Duodenal mucosa (tissue), 2 donors: ENCODE measurements at regions not wholly inside any gene's neighbourhood (a gene's known extent, or its start where the extent isn't known, plus 50 kb on each side); places are given as distances from the start of the nearest gene placed in this dataset.
"Not testable (repeated sequence)": the region's sequence is repeated elsewhere in the genome, so short reads cannot be mapped to it uniquely, and the experiment has no call there.

ENCODE experiments used
- H3K27ac ChIP-seq: one replicate; pipeline ENCODE4 v1.7.0; 2013; ENCODE audit warnings: low read depth, low read length
- H3K27me3 ChIP-seq, 2 donors: one replicate each; pipeline ENCODE4 v1.7.0; 2013; ENCODE audit warnings: low read length in 2 of 2, control low read depth in 1 of 2; ENCODE audit not compliant: insufficient read depth in 2 of 2, control insufficient read depth in 1 of 2
- H3K36me3 ChIP-seq, 2 donors: one replicate each; pipeline ENCODE4 v1.7.0; 2013; ENCODE audit warnings: low read length in 2 of 2, control low read depth in 1 of 2; ENCODE audit not compliant: insufficient read depth in 2 of 2, control insufficient read depth in 1 of 2
- H3K4me1 ChIP-seq, 2 donors: one replicate each; pipeline ENCODE4 v1.7.0; 2013; ENCODE audit warnings: low read length in 2 of 2, control low read depth in 1 of 2; ENCODE audit not compliant: insufficient read depth in 2 of 2, control insufficient read depth in 1 of 2
- H3K4me3 ChIP-seq, 2 donors: one replicate each; pipeline ENCODE4 v1.7.0; 2013; ENCODE audit warnings: low read length in 2 of 2, low read depth in 1 of 2
- H3K9ac ChIP-seq, 2 donors: one replicate each; pipeline ENCODE4 v1.7.0; 2013; ENCODE audit warnings: low read length in 2 of 2, low read depth in 1 of 2
- H3K9me3 ChIP-seq, 2 donors: one replicate each; pipeline ENCODE4 v1.7.0; 2013; ENCODE audit warnings: low read length in 2 of 2, control low read depth in 1 of 2; ENCODE audit not compliant: control insufficient read depth in 1 of 2

DNA sequence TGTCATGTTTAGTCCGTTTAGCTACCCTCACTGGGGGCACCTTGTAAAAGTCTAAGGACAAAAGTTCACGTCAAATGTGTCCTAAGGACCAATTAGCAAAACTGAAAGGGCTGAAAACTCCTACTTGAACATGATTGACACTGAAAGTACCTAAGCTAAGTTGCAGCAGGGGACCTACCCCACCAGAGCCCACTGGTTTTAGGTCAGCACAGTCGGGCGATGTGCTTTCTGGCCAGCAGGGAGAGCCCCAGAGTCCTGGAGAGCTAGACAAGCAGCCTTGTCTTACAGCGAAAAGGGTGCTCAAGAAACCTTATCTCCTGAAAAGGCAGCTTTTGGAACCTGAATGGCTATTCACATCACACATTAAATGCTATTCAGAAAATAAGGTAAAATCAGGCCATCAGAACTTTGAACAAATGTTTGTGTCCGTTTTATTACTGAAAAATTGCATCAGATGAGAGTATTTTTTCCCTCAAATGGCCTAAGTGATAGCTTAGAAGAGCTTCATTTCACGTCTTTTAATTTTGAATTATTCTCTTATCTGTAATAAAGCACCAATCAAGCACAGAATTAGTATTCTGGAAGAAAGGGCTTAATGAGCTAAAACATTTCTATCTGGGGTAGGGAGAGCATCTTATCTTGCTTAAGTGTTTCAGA is 52.2 kb upstream of the MKI67 start:
- H3K27ac ChIP-seq = no peak overlapping the region
- no peaks in the 10 kb centered on the region for H3K4me1 ChIP-seq
- no peak overlapping the region for H3K9ac ChIP-seq
- H3K9me3 ChIP-seq = peaks cover 4 to 10% of the 10 kb centered on the region in 2 donors
- H3K27me3 ChIP-seq = no peaks in the 10 kb centered on the region
- H3K4me3 ChIP-seq = no peak overlapping the region
- no peaks in the 10 kb centered on the region for H3K36me3 ChIP-seq

DNA sequence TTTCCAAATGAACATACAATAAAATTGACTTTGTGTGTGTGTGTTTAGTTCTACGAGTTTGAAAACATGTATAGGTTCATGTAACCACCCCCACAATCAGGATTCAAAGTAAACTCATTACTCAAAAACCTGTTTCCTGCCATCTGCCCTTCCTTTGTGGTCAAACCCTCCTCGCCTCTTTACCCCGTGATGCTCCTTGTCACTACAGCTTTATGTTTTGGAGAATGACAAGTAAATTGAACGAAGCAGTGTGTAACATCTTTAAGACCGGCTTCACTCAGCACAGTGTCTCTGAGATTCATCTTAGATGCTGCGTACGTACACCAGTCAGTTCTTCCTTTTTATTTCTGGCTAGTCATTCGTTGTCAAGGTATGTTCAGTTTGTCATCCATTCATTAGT is 54.6 kb upstream of the MKI67 start:
- H3K36me3 ChIP-seq = no peaks in the 10 kb centered on the region
- H3K4me1 ChIP-seq = no peaks in the 10 kb centered on the region
- H3K27me3 ChIP-seq = no peaks in the 10 kb centered on the region
- no peak overlapping the region for H3K9ac ChIP-seq
- no peak overlapping the region for H3K4me3 ChIP-seq
- no peaks in the 10 kb centered on the region for H3K9me3 ChIP-seq
- no peak overlapping the region for H3K27ac ChIP-seq

DNA sequence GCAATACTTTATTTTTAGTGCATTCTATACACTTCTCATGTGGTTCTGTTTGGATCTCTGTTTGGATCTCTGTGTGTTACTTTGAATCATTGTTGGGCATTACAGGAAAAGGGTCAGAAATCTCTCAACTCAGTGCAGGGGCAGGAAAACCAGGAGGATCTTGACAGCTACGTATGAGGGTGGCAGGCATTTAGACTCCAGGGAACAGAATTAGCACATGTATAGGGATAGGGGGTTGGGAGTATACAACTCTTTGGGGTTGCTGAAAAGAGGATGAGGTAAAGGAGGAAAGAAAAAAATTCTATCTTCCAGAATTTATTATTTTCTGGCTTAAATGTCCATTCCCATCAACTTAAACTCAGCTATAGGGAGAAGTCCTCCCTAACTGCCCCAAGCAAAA is 59.4 kb upstream of the MKI67 start:
- no peaks in the 10 kb centered on the region for H3K36me3 ChIP-seq
- no peak overlapping the region for H3K9ac ChIP-seq
- H3K9me3 ChIP-seq = no peaks in the 10 kb centered on the region
- H3K4me3 ChIP-seq = no peak overlapping the region
- no peak overlapping the region for H3K27ac ChIP-seq
- peaks cover 0 to 4% of the 10 kb centered on the region in 2 donors for H3K27me3 ChIP-seq
- no peaks in the 10 kb centered on the region for H3K4me1 ChIP-seq

DNA sequence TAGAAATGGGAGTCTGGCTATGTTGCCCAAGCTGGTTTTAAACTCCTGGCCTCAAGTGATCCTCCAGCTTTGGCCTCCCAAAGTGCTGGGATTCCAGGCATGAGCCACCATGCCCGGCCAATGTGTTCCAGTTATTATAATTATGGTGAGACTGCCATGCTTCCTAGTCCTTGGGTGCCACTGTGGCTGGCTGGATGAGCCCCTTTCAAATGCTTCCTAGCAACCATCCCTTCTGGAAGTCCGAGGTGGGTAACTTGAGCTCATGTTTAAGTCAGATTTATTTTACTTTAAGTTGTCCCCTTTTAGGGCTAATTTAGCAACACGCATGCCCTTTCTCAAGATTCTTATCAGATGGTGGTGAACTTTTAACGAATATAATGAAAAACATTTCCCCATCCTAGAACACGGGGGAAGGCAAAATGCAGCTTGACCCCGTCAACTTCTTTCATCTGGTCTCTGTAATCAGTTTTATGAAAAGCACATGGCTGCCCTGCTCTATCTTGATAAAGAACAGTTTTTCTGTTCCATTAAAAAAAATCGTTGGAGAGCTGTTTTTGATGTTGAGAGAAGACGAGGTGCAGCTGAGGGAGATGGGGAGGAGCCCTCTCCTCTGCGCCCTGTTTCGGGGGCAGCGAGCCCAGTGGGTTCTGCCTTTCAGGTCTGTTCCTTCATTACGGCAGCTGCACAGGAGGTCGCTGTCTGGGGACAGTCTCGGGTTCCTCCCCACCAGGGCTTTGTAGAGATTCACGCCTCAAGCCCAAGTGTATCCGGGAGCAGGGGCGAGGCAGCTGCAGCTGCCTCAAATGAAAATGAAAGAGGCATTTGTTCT is 61.0 kb upstream of the MKI67 start:
- Histone ChIP-seq H3K4me1 (no peaks in the 10 kb centered on the region), H3K4me3 (peak overlapping the region in 1 of 2 donors; percentile 35), H3K27me3 (peaks cover 0 to 4% of the 10 kb centered on the region in 2 donors), H3K9ac (no peak overlapping the region), H3K27ac (no peak overlapping the region), H3K9me3 (no peaks in the 10 kb centered on the region), H3K36me3 (no peaks in the 10 kb centered on the region)

DNA sequence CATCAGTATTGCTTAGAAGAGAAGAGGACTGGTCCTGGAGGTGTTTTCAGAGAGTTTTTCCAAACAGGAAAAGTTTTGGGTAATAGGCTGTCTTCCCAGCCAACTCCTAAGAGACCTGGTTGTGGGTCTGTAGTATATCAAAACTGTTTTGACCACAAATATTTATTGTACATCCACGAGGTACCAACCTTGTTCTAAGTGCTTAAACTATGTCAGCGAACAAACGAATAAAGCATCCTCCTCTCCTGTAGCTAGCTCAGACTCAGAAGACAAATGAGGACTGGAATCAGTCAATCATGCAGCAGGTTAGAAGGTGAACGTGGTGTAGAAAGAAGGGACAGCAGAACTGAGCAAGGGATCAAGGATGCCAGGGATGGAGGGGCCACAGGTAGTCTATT is 61.6 kb upstream of the MKI67 start:
- Histone ChIP-seq H3K27ac (no peak overlapping the region), H3K4me3 (no peak overlapping the region), H3K9me3 (no peaks in the 10 kb centered on the region), H3K9ac (no peak overlapping the region), H3K27me3 (peaks cover 0 to 4% of the 10 kb centered on the region in 2 donors), H3K36me3 (no peaks in the 10 kb centered on the region), H3K4me1 (no peaks in the 10 kb centered on the region)

DNA sequence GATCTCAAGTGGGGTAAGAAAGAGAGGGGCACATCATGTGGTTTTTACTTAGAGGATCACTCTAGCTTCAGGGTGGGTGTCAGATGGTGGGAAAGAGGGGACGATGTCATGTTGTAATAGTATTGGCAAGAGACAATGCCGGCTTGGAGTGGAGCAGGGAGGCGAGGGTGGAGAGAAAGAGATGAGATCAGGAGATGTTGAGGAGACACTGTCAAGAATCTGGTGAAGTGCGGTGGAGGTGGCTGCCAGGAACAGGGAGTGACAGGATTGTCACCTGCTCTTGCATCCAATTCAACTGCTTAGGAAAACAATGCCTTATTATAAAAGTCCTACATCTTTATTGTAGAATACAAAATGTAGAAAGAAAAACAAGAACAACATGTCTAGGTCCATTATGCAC is 63.0 kb upstream of the MKI67 start:
- Histone ChIP-seq H3K9me3 (no peaks in the 10 kb centered on the region), H3K27me3 (peaks cover 0 to 4% of the 10 kb centered on the region in 2 donors), H3K4me1 (no peaks in the 10 kb centered on the region), H3K9ac (no peak overlapping the region), H3K4me3 (no peak overlapping the region), H3K27ac (no peak overlapping the region), H3K36me3 (no peaks in the 10 kb centered on the region)

DNA sequence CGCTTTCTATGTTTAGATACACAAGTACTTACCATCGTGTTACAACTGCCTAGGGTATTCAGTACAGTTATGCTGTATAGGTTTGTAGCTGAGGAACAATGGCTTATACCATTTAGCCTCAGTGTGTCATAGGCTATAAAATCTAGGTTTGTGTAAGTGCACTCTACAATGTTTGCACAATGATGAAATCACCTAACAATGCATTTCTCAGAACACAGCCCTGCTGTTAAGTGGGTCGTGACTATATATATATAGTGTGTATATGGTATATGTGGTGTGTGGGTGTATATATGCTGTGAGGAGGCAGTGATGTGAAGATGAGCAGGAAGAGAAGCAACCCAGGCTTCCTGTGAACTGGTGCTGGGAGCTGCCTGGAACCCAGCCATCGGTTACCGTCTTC is 65.6 kb upstream of the MKI67 start:
- Histone ChIP-seq H3K27ac (no peak overlapping the region), H3K4me1 (no peaks in the 10 kb centered on the region), H3K4me3 (no peak overlapping the region), H3K27me3 (peaks cover 0 to 4% of the 10 kb centered on the region in 2 donors), H3K36me3 (no peaks in the 10 kb centered on the region), H3K9me3 (no peaks in the 10 kb centered on the region), H3K9ac (no peak overlapping the region)

DNA sequence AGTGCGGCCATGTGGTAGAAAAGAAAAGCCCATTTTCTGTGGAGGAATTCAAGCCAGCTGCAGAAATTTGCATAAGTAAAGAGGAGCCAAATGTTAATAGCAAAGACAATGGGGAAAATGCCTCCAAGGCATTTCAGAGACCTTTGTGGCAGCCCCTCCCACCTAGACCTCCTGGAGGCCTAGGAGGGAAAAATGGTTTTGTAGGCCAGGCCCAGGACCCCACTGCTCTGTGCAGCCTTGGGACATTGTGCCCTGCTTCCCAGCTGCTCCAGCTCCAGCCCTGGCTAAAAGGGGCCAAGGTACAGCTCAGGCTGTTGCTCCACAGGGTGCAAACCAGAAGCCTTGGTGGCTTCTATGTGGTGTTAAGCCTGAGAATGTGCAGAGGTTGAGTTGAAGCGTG is 75.6 kb upstream of the MKI67 start:
- not testable (repeated sequence) for H3K4me3 ChIP-seq, H3K9ac ChIP-seq, H3K27ac ChIP-seq, H3K27me3 ChIP-seq, H3K36me3 ChIP-seq, H3K9me3 ChIP-seq, H3K4me1 ChIP-seq

DNA sequence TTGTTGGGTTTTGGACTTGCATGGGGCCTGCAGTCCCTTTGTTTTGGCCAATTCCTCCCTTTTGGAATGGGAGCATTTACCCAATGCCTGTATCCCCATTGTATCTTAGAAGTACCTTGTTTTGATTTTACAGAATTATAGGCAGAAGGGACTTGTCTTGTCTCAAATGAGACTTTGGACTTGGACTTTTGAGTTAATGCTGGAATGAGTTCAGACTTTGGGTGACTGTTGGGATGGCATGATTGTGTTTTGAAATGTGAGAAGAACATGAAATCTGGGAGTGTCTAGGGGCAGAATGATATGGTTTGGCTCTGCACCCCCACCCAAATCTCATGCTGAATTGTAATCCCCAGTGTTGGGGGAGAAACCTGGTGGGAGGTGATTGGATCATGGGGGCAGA is 76.8 kb upstream of the MKI67 start:
- H3K9me3 ChIP-seq = no peaks in the 10 kb centered on the region
- H3K4me1 ChIP-seq = no peaks in the 10 kb centered on the region
- H3K9ac ChIP-seq = no peak overlapping the region
- H3K27ac ChIP-seq = no peak overlapping the region
- no peak overlapping the region for H3K4me3 ChIP-seq
- no peaks in the 10 kb centered on the region for H3K36me3 ChIP-seq
- H3K27me3 ChIP-seq = peaks cover 0 to 7% of the 10 kb centered on the region in 2 donors

DNA sequence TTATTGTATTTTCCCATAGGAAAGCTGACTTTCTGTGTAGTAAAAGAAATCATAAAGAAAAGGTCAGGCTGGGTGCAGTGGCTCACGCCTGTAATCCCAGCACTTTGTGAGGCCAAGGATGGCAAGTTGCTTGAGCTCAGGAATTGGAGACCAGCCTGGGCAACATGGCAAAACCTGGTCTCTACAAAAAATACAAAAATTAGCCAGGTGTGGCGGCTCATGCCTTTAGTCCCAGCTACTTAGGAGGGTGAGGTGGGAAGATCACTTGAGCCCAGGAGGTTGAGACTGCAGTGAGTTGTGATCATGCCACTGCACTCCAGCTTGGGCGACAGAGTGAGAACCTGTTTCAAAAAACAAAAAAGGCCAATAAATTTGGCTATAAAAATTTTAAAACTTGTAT is 79.4 kb upstream of the MKI67 start:
- not testable (repeated sequence) for H3K36me3 ChIP-seq, H3K27me3 ChIP-seq, H3K9me3 ChIP-seq, H3K4me1 ChIP-seq, H3K4me3 ChIP-seq, H3K27ac ChIP-seq, H3K9ac ChIP-seq
